Neural cell (in vitro differentiated cells): ENCODE measurements at regions not wholly inside any gene's neighbourhood (a gene's known extent, or its start where the extent isn't known, plus 50 kb on each side); places are given as distances from the start of the nearest gene placed in this dataset.

Experiments used
- H2AFZ ChIP-seq: fragments of 200-600, 300-800 bp; sonication (generic), shearing (Covaris generic); 2 replicates; pipeline ENCODE4 v1.6.0; 2014; ENCODE audit warnings: low read depth, mild to moderate bottlenecking, antibody characterized with exemption, low read length, moderate library complexity
- H3F3A ChIP-seq: fragments of 200-600 bp; shearing (Covaris generic); 2 replicates; pipeline ENCODE4 v1.6.1; 2016; ENCODE audit warnings: mild to moderate bottlenecking, moderate library complexity, mixed read lengths, antibody characterized with exemption, low read length; ENCODE audit not compliant: insufficient read depth, poor library complexity, severe bottlenecking
- H3K27ac ChIP-seq: fragments of 200-600, 300-800 bp; sonication (generic), shearing (Covaris generic); 2 replicates; pipeline ENCODE4 v1.5.1; 2014; ENCODE audit warnings: mild to moderate bottlenecking, low read length, moderate library complexity
- H3K27me3 ChIP-seq: fragments of 300-800, 200-600 bp; sonication (generic), shearing (Covaris generic); 2 replicates; pipeline ENCODE4 v1.6.0; 2014; ENCODE audit warnings: mild to moderate bottlenecking, low read depth, low read length, moderate library complexity; ENCODE audit not compliant: insufficient read depth
- H3K36me3 ChIP-seq: fragments of 300-800, 200-600 bp; sonication (generic), shearing (Covaris generic); 2 replicates; pipeline ENCODE4 v1.5.1; 2014; ENCODE audit warnings: mild to moderate bottlenecking, antibody characterized with exemption, low read length, moderate library complexity; ENCODE audit not compliant: insufficient read depth
- H3K4me2 ChIP-seq: fragments of 300-800, 200-600 bp; sonication (generic), shearing (Covaris generic); 2 replicates; pipeline ENCODE4 v1.6.0; 2014; ENCODE audit warnings: mild to moderate bottlenecking, low read length
- H3K4me3 ChIP-seq: fragments of 300-800, 200-600 bp; sonication (generic), shearing (Covaris generic); 2 replicates; pipeline ENCODE4 v1.5.1; 2014; ENCODE audit warnings: mild to moderate bottlenecking, low read length, moderate library complexity
- H3K79me2 ChIP-seq: fragments of 200-600 bp; shearing (Covaris generic); replicated peaks from 2 replicates; pipeline ENCODE4 v1.6.0; 2014; ENCODE audit warnings: mild to moderate bottlenecking, low read length, moderate library complexity; ENCODE audit not compliant: insufficient read depth
- H3K9ac ChIP-seq: fragments of 300-800, 200-600 bp; sonication (generic), shearing (Covaris generic); 2 replicates; pipeline ENCODE4 v1.6.1; 2016; ENCODE audit warnings: mild to moderate bottlenecking, low read length, mixed read lengths
- H3K9me2 ChIP-seq: fragments of 200-600 bp; shearing (Covaris generic); 2 replicates; pipeline ENCODE4 v1.6.1; 2016; ENCODE audit warnings: mild to moderate bottlenecking, low read length, mixed read lengths; ENCODE audit not compliant: insufficient read depth
- H3K9me3 ChIP-seq: fragments of 200-600, 300-800 bp; sonication (generic), shearing (Covaris generic); 2 replicates; pipeline ENCODE4 v1.6.1; 2016; ENCODE audit warnings: mild to moderate bottlenecking, mixed run types, low read length, moderate library complexity, mixed read lengths
- H4K20me1 ChIP-seq: fragments of 200-600 bp; shearing (Covaris generic); 2 replicates; pipeline ENCODE4 v1.6.1; 2016; ENCODE audit warnings: mild to moderate bottlenecking, mixed run types; ENCODE audit not compliant: insufficient read depth
- EP300 ChIP-seq: fragments of 450-650 bp; conservative IDR thresholded peaks from 2 replicates; pipeline ENCODE4 v1.6.1; 2014; ENCODE audit warnings: antibody characterized with exemption, mild to moderate bottlenecking, moderate library complexity; ENCODE audit not compliant: poor library complexity, severe bottlenecking
- EZH2 ChIP-seq: fragments of 200-600, 300-800 bp; shearing (Covaris generic), sonication (generic); IDR thresholded peaks from 2 replicates; pipeline ENCODE4 v1.6.1; 2014; ENCODE audit warnings: antibody characterized with exemption, low read length, borderline replicate concordance, mild to moderate bottlenecking; ENCODE audit not compliant: insufficient read depth, poor library complexity, severe bottlenecking
- MXI1 ChIP-seq: fragments of 450-650 bp; conservative IDR thresholded peaks from 2 replicates; pipeline ENCODE4 v1.6.1; 2014; ENCODE audit warnings: antibody characterized with exemption, mild to moderate bottlenecking; ENCODE audit not compliant: poor library complexity, severe bottlenecking
- POLR2AphosphoS5 ChIP-seq: IDR thresholded peaks from 2 replicates; pipeline ENCODE4 v1.6.1; 2012
- RAD21 ChIP-seq: fragments of 450-650 bp; conservative IDR thresholded peaks from 2 replicates; pipeline ENCODE4 v1.6.1; 2014; ENCODE audit warnings: antibody characterized with exemption, mild to moderate bottlenecking, moderate library complexity
- SMC3 ChIP-seq: fragments of 450-650 bp; conservative IDR thresholded peaks from 2 replicates; pipeline ENCODE4 v1.6.1; 2014; ENCODE audit warnings: antibody characterized with exemption, mild to moderate bottlenecking, moderate library complexity; ENCODE audit not compliant: poor library complexity
- TAF1 ChIP-seq: IDR thresholded peaks from 2 replicates; pipeline ENCODE4 v1.6.1; 2012; ENCODE audit warnings: low read depth
- TF ChIP-seq, protein P1 (sequence below): fragments of 450-650 bp; IDR thresholded peaks from 2 replicates; pipeline ENCODE4 v1.5.1; 2014; ENCODE audit warnings: antibody characterized with exemption, mild to moderate bottlenecking, moderate library complexity; ENCODE audit not compliant: poor library complexity, severe bottlenecking
- TF ChIP-seq, protein P2 (sequence below): IDR thresholded peaks from 2 replicates; pipeline ENCODE4 v1.6.1; 2012; ENCODE audit warnings: borderline replicate concordance

DNA sequence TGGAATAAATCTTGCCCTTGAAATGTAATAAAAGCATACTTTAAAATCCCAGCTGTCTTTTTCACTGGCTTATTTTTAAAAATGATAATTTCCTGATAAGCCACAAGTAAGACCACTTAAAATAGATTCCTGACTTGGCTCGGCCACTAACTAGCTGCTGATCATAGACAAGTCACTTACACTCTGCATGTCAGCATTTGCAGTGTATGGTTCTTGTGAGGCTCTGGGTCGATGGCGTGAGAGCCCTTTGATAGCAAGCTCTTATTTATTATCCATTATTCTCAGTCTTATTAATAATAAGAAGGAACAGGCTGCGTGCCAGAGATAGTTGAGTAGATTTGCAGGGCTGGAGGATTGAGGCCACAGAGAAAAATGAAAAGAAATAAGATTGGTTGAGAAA lies 110.7 kb upstream of the IL12B start:
- Histone ChIP-seq H3F3A (no peaks in the 10 kb centered on the region), H3K9me3 (no peaks in the 10 kb centered on the region), H3K27ac (no peak overlapping the region), H3K9me2 (no peaks in the 10 kb centered on the region), H3K9ac (no peak overlapping the region), H2AFZ (no peak overlapping the region), H3K27me3 (no peaks in the 10 kb centered on the region), H4K20me1 (no peaks in the 10 kb centered on the region), H3K4me3 (no peak overlapping the region), H3K79me2 (no peaks in the 10 kb centered on the region), H3K4me2 (no peak overlapping the region), H3K36me3 (no peaks in the 10 kb centered on the region)
- TF ChIP-seq, protein P1, sequence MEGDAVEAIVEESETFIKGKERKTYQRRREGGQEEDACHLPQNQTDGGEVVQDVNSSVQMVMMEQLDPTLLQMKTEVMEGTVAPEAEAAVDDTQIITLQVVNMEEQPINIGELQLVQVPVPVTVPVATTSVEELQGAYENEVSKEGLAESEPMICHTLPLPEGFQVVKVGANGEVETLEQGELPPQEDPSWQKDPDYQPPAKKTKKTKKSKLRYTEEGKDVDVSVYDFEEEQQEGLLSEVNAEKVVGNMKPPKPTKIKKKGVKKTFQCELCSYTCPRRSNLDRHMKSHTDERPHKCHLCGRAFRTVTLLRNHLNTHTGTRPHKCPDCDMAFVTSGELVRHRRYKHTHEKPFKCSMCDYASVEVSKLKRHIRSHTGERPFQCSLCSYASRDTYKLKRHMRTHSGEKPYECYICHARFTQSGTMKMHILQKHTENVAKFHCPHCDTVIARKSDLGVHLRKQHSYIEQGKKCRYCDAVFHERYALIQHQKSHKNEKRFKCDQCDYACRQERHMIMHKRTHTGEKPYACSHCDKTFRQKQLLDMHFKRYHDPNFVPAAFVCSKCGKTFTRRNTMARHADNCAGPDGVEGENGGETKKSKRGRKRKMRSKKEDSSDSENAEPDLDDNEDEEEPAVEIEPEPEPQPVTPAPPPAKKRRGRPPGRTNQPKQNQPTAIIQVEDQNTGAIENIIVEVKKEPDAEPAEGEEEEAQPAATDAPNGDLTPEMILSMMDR = no peak
- TF ChIP-seq MXI1 (no peak), EZH2 (no peak), POLR2AphosphoS5 (no peak), RAD21 (no peak), EP300 (no peak), TAF1 (no peak), SMC3 (no peak)
- TF ChIP-seq, protein P2, sequence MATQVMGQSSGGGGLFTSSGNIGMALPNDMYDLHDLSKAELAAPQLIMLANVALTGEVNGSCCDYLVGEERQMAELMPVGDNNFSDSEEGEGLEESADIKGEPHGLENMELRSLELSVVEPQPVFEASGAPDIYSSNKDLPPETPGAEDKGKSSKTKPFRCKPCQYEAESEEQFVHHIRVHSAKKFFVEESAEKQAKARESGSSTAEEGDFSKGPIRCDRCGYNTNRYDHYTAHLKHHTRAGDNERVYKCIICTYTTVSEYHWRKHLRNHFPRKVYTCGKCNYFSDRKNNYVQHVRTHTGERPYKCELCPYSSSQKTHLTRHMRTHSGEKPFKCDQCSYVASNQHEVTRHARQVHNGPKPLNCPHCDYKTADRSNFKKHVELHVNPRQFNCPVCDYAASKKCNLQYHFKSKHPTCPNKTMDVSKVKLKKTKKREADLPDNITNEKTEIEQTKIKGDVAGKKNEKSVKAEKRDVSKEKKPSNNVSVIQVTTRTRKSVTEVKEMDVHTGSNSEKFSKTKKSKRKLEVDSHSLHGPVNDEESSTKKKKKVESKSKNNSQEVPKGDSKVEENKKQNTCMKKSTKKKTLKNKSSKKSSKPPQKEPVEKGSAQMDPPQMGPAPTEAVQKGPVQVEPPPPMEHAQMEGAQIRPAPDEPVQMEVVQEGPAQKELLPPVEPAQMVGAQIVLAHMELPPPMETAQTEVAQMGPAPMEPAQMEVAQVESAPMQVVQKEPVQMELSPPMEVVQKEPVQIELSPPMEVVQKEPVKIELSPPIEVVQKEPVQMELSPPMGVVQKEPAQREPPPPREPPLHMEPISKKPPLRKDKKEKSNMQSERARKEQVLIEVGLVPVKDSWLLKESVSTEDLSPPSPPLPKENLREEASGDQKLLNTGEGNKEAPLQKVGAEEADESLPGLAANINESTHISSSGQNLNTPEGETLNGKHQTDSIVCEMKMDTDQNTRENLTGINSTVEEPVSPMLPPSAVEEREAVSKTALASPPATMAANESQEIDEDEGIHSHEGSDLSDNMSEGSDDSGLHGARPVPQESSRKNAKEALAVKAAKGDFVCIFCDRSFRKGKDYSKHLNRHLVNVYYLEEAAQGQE = no peak

DNA sequence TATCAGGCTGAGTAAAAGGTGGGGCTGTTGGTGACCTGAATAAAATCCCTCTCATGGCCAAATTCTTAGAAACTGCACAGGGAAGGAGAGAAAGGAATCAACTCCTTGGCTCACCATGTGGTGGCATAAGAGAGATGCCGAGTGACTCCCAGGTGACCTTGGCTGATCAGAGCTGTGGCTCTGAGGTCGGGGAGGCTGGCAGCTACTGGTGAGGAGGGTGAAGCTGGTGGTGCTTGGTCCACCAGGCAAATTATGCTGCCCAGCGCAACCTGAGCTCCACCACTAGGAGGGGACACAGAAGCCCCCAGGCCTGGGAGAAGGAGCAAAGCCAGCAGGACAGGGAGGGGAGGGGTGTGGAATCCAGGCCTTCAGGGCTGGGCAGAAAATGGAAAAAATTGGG lies 111.2 kb upstream of the IL12B start:
- Histone ChIP-seq H4K20me1 (no peaks in the 10 kb centered on the region), H3K27ac (no peak overlapping the region), H3K9me2 (no peaks in the 10 kb centered on the region), H3K9ac (no peak overlapping the region), H3F3A (no peaks in the 10 kb centered on the region), H3K36me3 (no peaks in the 10 kb centered on the region), H3K9me3 (no peaks in the 10 kb centered on the region), H3K27me3 (no peaks in the 10 kb centered on the region), H3K79me2 (no peaks in the 10 kb centered on the region), H3K4me3 (no peak overlapping the region), H2AFZ (no peak overlapping the region), H3K4me2 (no peak overlapping the region)
- TF ChIP-seq RAD21 (peak; percentile 41), TAF1 (no peak), EP300 (no peak), MXI1 (no peak), SMC3 (peak; percentile 53), EZH2 (no peak)
- TF ChIP-seq, protein P2 = no peak
- TF ChIP-seq, protein P1 = peak; percentile 48
